NCI-H1092 (cell line): ENCODE measurements at regions not wholly inside any gene's neighbourhood (a gene's known extent, or its start where the extent isn't known, plus 50 kb on each side); places are given as distances from the start of the nearest gene placed in this dataset.
"Not testable (repeated sequence)": the region's sequence is repeated elsewhere in the genome, so short reads cannot be mapped to it uniquely, and the experiment has no call there.

Experiments
- DNase-seq: peaks from one replicate; lab custom pipeline; 2025; lab: John Stamatoyannopoulos, UW

- no peak for DNase-seq
Observed at GRCh38 chr1:187038784-187039183, 210.0 kb downstream of the PLA2G4A start.

GRCh38 chr1:187041104-187041503 lies 212.4 kb downstream of the PLA2G4A start:
- no peak for DNase-seq

- no peak for DNase-seq
Observed at GRCh38 chr1:187042538-187042937, 213.8 kb downstream of the PLA2G4A start.

- not testable (repeated sequence) for DNase-seq
Observed at GRCh38 chr1:187043433-187043832, 214.7 kb downstream of the PLA2G4A start.

GRCh38 chr1:187044411-187044810 lies 215.7 kb downstream of the PLA2G4A start:
- no peak for DNase-seq

- DNase-seq = no peak
Observed at GRCh38 chr1:187045371-187045770, 216.6 kb downstream of the PLA2G4A start.

- no peak for DNase-seq
Observed at GRCh38 chr1:187046293-187046692, 217.5 kb downstream of the PLA2G4A start.

- DNase-seq = no peak
Observed at GRCh38 chr1:187047298-187047697, 218.5 kb downstream of the PLA2G4A start.

GRCh38 chr1:187051618-187052232 lies 223.0 kb downstream of the PLA2G4A start:
- DNase-seq = peak; percentile 18

GRCh38 chr1:187053876-187054275 lies 225.1 kb downstream of the PLA2G4A start:
- DNase-seq = no peak

- DNase-seq = no peak
Observed at GRCh38 chr1:187054862-187055757, 226.4 kb downstream of the PLA2G4A start.

GRCh38 chr1:187063271-187063670 lies 234.5 kb downstream of the PLA2G4A start:
- DNase-seq = no peak

GRCh38 chr1:187067160-187067559 lies 238.4 kb downstream of the PLA2G4A start:
- DNase-seq = peak; percentile 88

GRCh38 chr1:187070076-187070475 lies 241.3 kb downstream of the PLA2G4A start:
- no peak for DNase-seq

- DNase-seq = not testable (repeated sequence)
Observed at GRCh38 chr1:187072262-187073034, 243.7 kb downstream of the PLA2G4A start.

GRCh38 chr1:187073035-187073560 lies 244.3 kb downstream of the PLA2G4A start:
- not testable (repeated sequence) for DNase-seq

- DNase-seq = not testable (repeated sequence)
Observed at GRCh38 chr1:187073634-187074245, 245.0 kb downstream of the PLA2G4A start.

GRCh38 chr1:187074445-187075048 lies 245.8 kb downstream of the PLA2G4A start:
- no peak for DNase-seq

- no peak for DNase-seq
Observed at GRCh38 chr1:187076922-187077321, 248.2 kb downstream of the PLA2G4A start.

GRCh38 chr1:187078321-187078720 lies 249.6 kb downstream of the PLA2G4A start:
- DNase-seq = no peak

GRCh38 chr1:187078916-187079315 lies 250.2 kb downstream of the PLA2G4A start:
- DNase-seq = no peak
